ENCODE measurements at regions not wholly inside any gene's neighbourhood (a gene's known extent, or its start where the extent isn't known, plus 50 kb on each side); places are given as distances from the start of the nearest gene placed in this dataset.

GRCh38 chr3:193840111-193840641, 247.2 kb downstream of the OPA1 start:
- no peak for TF ChIP-seq CTCF (conservative IDR thresholded peaks at IDR 0.05; ENCODE audit: low read length)
- no peak for TF ChIP-seq EZH2phosphoT487 (IDR thresholded peaks at IDR 0.05; ENCODE audit: borderline replicate concordance)
